ENCODE measurements at regions not wholly inside any gene's neighbourhood (a gene's known extent, or its start where the extent isn't known, plus 50 kb on each side); places are given as distances from the start of the nearest gene placed in this dataset.
"Not testable (repeated sequence)": the region's sequence is repeated elsewhere in the genome, so short reads cannot be mapped to it uniquely, and the experiment has no call there.

DNA sequence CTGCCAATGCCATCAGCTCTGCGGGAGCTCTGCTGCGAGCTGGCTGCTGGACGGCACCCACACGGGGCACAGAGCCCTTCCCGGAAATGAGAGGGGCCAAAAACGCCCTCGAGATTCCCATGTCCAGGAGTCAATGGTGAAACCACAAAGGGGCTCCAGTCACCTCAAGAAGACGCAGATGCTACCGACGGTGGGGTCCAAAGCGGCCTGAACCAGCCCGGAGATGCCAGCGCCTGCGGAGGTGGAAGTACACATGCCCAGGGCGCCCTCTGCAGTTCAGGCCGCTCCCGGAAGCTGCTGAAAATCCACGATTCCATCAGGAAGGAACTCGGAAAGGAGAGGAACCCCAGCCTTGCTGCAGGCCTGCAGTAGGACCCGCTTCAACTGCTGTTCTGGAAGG, 82.4 kb upstream of the SELENOP start:
- DNase-seq, result no peak

DNA sequence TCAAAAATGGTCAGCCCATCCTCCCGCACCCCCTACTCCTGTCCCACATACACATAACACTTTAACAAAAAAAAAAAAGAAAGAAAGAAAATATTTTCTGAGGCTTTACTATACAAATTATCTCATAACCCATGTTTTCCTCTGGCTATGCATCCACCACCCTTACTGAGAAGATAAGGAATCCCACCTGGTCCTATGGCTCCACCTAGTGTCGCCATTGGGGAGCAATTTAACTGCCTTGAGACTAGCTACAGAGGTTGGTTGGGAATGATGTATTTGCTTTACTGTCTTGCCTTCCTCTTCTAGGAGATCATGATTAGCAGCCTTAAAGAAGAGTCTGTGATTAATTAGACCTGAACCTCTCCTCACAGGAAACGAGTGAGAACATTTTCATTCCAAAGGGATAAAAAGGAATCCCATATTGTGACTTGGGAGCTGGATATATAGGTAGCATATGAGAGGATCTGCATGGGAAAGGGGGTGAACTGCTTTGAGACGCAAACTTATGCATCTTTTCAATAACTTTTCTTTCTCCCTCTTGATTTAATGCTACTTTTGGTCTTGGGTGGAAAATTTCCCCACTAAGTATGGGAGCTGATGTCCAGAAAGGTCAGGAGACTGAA, 77.7 kb upstream of the SELENOP start:
- peak; percentile 71 for DNase-seq

DNA sequence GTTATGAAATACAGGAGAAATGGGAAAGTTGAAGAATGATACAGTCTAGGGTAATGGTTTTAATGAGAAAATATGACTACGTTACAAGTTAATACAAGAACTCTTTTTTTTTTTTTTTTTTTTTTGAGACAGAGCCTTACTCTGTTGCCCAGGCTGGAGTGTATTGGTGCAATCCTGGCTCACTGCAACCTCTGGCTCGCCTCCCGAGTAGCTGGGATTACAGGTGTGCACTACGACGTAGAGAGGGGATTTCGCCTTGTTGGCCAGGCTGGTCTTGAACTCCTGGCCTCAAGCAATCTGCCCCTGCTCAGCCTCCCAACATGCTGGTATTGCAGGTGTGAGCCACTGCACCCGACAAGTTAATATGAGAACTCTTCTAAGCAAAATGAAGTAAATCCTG, 77.1 kb upstream of the SELENOP start:
- DNase-seq, result no peak

DNA sequence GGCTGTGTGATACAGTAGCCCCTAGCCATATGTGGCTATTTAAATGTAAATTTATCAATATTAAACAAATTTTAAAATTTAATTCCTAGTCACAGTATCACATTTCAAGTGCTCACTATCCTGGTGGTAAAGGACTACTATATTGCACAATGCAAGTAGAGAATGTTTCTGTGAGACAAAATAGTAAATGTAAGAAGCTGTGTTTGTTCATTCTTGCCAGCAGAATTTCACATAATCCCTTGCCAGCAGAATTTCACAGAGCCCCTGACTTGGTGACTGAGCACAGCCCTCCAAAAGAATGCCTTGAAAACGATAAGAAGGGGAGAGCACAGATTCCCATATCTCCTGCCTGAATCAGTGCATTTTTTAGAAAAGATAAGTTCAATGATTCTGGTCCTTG, 75.9 kb upstream of the SELENOP start:
- DNase-seq, result no peak

DNA sequence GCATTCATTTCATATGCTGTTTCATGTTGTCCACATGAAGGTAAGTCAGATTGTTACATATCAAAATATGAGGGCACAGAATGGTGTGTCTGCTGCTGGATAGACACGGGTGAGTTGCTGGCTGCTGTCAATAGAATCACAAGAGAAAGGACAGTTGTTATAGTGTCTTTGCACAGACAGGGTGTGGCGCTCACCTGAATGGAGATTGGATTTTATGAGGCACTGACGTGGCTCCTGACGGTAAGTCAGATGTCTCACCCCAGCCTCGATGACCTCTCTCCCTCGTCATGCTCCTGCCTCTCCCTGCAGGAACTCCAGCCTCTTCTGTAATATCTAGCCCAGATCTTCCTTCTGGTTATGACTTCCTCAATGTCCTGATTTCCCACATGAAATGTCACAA, 75.4 kb upstream of the SELENOP start:
- peak; percentile 63 for DNase-seq

DNA sequence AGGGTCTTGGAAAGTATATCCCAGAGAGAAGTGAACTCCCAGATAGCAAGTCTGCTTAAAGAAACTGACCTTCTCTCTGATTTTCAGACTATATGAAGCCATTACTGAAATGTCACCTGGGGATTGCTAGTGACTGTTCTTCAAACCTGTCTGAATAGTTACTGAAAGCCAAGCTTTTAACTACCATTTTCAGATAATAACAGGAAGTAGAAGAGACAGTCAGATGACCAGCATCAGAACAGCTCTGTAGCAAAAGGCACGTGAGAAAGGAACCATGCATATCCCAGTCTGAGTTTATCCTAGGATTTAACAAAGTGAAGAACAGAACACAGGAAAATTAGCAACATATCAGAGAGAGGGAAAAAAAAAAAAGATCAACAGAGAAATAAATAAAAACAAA, 74.9 kb upstream of the SELENOP start:
- DNase-seq, result no peak

DNA sequence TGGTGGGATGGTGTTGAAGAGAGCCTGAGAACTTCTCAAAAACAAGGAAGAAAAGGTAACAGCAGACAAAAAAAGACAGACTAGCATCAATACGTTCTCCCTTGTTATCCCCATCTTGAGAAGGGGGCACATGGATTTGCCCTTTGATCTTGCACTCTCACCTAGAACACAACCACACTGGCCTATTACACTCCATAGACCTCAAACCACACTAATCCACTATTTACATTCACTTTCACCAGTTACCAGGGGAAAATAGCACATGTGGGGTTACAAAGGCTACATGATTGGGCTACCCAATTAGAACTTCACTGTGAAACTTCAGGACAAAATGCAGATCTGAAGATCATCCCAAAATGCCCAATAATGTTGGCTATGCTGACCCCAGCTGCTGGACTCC, 72.6 kb upstream of the SELENOP start:
- no peak for DNase-seq

DNA sequence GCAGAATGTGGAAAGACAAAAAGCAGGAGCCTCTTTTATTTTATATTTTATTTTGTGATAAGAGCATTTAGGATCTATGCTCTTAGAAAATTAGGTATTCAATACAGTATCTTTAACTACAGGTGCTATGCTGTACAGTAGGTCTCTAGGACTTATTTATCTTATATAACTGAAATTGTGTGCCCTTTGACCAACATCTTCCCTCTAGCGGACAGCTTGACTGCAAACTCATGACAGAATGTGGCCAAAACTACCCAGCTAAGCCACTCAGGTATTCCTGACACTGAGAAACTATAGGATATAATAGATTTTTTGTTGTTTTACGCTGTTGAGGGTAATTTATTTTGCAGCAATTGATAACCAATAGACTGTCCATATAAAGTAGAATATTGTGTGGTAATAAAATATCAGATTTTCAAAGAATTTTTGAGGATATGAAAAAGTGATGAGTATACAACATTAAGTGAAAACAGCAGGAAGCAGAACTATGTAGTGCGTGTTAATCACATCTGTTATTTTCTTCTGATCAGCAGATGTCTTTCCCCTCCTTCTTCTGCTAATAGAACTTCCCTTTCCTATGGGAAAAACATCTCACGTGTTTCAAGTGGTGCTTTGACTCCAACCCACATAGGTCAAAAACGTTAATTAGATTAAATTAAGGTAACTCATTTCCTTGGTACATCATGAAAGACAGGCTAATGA, 69.9 kb upstream of the SELENOP start:
- DNase-seq, result no peak

DNA sequence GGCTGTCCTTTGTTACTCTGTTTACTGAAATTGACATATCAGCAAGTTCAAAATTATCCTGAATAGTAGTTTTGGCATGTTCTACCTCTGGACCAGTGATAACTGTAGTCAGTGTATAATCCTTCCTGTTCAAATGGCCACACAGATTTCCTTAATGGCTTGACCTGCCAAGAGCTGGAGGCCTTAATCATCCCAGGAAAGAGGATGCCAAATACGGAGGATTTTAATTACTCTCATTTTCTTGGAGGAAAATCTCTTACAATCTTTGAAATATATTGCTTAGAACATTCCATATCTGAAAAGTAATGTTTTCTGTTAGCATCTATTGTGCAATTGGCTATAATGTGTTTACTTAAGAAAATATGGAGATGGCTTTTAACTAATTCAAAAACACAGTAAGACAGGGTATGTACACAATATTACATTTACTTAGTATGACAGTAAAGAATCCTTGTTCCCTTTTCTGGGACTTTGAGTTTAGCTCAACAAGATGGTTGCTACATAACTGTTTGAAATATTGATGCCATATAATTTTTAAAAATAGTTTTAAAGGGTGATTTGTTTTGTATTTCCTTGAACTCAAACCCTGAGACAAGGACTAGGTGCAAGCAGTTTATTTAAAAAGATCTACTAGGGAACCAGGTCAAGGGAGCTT, 68.9 kb upstream of the SELENOP start:
- DNase-seq, result no peak

DNA sequence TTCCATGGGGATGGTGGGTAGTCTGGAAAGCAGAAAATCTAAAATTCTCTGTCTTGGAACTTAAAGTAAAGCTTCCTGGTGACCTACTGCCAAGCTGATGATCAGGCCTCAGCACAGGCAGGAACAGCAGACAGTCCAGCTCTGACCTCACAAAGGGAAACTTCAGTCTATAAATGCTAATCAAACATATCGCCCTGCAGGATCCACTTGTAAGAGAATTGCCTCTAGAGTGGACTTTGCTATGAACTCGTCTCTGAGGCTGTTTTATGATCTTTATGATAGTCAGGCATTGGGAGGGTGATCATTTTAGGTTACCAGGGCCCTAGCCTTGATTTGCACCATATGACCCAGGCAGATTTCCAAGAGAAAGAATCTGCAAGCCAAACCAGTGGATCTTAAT, 67.6 kb upstream of the SELENOP start:
- no peak for DNase-seq

DNA sequence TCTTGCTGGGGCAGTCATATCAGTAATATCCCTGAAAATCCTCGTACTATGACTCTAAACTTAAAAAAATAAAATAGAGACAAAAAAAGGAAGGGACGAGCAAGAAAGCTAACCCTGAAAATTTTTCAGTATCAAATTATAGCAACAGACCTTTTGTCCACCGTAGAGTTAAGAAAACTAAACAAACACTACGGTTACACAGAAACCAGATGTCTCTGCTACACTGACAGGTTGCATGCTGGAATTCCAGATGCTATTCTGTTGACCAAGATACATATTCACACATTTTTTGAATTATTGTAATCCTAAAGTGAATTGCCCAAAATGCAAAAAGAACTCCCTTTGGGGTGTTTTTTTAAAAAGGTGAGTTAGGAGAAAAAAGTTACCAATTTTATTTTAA, 66.9 kb upstream of the SELENOP start:
- DNase-seq, result no peak

DNA sequence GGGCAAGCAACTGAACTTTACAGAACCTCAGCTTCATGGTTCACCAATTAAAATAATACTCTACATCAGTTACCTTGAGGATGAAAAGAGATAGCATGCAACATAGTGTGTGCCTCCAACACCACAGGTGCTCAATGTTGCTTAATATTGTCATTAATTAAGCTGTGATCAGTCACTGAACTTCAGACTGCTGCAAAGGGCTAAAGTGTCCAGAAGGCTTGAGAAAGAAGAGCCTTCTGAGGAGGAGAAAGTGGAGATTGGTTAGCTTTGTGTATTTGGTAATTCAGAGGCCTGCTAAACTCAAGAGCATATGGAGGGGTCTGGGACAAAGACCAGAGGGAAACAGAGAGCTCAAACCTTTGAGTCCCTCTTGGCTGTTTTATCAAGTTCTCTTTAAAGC, 66.3 kb upstream of the SELENOP start:
- no peak for DNase-seq

DNA sequence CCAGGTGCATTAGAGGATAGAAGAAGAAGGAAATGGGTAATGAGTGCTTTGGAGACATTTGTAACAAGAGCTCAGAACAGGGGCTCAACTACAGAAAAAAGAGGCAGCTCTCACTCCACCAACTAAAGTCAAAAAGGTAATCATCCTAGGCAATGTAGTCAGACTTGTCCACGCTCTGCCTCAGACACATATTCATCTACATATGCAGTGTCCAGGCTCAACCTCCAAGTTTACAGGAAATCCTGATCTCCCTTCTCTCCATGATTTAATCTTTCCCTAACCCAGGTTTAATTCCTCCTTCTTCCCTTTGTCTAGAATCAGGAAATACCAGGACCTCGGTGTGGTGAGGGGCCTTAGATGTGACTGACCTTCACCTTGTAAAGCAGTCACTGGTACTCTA, 65.7 kb upstream of the SELENOP start:
- no peak for DNase-seq

DNA sequence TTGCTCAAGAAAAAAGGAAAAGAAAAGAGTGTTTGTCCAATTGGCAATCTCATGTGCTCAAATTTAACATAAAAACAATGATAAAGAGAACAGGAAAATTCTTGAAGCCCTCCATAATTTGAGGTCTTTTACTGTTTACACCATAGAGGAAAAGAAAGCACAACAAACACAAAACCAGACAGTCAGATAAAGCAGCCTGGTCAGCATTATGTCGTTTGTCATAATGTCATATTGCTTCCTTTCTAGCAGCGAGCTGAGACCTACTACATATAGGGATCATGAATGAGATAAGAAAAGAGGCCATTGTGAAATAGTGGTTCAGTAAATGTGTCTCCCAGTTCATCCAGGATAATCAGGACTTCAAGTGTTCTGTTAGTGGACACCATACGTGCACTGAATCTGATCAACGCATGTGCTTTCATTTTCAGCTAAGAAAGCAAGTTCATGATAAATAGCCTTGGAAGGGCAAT, 64.7 kb upstream of the SELENOP start:
- DNase-seq, result no peak

DNA sequence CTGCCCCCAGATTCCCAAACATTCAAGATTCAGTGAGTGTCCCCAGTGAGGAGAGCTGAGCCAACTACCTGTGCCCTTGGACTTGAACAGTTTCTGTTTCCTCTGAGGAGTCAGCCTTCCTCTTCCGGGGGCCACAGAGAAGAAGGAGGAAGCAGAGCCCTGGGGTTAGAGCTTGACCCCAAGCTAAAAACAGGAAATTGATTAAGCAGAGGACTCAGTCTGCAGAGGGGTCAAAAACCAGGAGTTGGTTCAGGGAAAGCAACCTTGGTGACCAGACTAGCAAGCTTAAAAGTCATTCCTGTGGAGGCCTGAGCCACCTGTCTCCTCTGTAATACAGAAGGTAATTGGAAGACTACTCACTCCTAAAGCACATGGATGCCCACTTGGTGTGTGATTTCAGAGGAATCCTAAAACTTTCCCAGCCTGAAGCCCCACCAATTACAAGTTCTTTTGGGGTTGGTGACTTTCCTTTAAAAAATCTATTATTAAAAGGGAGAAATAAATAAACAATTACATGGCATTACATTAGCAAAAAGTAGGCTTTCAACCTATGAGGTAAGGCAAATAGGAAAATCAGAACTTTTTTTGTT, 64.2 kb upstream of the SELENOP start:
- DNase-seq, result no peak

DNA sequence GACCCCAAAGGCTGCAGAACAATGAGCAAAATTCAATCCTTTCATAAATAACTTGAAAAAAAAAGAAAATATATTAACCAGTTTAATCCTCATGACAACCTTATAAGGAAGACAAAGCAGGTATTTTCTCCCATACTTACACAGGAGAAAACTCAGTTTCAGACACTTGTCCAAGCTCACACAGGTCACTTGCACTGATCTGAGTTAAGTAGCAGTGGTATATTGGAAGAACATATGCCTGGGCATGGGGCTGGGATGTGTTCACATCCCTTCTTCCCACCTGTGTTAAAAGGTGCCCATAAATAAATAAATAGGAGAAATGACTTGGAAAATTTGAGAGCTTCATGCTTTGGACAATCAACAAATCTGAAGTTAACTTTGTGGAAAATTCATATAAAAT, 63.5 kb upstream of the SELENOP start:
- no peak for DNase-seq

DNA sequence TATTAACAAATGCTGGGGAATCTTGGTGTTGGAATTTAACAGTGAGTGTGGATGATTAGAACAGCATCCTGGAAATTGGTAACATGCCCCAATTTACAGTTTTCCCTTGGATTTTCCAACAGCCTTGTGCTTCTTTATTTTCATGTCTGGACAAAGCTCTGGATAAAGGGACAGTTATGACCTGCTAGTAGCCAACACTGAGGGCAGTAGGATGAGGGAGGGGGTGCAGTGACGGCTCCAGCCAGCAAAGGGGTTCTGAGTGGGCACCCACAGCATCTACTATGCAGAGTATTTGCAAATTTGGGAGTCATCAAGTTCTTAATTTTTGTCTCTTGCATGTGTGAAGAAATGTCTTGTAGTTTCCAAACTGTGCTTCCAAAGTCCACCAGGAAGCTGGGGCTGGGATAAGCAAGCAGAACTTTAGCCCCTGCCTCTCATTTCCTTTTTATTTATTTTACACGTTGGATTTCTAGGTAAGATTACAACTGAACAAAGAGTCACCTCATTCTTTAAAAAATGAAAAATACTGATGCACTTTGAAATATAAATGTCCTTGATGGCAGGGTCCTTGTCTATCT, 63.0 kb upstream of the SELENOP start:
- no peak for DNase-seq

DNA sequence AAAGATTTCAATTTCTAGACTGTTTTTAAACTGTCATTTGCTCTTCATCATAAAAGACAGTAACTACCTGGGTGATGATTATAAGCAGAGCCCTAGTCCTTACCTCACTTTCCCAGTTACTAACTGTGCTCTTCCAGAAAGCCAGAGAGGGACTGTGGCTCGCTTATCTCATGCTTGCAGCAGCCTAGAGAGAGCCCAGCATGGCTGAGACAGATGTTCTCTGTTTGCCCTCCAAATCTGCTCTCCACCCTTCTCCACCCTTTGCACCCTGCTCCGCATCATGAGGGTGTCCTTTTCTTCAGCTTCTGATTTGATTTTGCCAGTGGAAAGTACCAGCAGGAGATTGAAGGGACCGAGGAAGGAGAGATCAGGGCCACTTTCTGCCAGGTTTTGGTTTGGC, 61.2 kb upstream of the SELENOP start:
- no peak for DNase-seq

DNA sequence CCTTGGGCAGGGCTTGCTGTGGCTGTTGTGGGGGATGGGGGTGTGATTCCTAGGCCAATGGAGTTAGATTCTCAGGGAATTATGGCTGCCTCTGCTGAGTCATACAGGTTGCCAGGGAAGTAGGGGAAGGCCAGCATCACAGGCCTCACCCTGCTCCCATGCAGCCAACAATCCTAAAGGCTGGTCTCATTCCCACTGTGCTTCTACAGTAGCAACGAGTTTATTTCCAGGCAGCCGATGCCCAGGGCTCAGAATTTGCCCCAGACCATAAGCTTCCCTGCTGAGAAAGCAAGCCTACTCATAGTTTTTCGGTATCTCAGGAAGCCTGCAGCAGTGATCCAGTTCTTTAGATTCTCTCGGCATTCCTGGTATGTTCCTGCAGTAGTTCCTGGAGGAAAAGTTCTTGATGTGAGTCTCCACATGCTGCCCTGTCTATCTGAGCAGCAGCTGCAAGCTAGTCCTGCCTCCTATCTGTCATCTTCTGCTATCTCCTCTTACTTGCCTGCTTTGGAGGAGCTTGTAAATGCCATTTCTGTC, 59.3 kb upstream of the SELENOP start:
- no peak for DNase-seq

DNA sequence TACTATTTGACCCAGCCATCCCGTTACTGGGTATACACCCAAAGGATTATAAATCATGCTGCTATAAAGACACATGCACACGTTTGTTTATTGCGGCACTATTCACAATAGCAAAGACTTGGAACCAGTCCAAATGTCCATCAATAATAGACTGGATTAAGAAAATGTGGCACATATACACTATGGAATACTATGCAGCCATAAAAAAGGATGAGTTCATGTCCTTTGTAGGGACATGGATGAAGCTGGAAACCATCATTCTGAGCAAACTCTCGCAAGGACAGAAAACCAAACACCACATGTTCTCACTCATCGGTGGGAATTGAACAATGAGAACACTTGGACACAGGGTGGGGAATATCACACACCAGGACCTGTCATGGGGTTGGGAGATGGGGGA, 56.7 kb upstream of the SELENOP start:
- not testable (repeated sequence) for DNase-seq

DNA sequence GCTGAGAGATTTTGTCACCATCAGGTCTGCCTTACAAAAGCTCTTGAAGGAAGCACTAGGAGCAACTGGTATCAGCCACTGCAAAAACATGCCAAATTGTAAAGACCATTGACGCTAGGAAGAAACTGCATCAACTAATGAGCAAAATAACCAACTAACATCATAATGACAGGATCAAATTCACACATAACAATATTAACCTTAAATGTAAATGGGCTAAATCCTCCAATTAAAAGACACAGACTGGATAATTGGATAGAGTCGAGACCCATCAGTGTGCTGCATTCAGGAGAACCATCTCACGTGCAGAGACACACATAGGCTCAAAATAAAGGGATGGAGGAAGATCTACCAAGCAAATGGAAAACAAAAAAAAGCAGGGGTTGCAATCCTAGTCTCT, 53.1 kb upstream of the SELENOP start:
- DNase-seq, result not testable (repeated sequence)
